ENCODE measurements at regions not wholly inside any gene's neighbourhood (a gene's known extent, or its start where the extent isn't known, plus 50 kb on each side); places are given as distances from the start of the nearest gene placed in this dataset.
"Not testable (repeated sequence)": the region's sequence is repeated elsewhere in the genome, so short reads cannot be mapped to it uniquely, and the experiment has no call there.

DNA sequence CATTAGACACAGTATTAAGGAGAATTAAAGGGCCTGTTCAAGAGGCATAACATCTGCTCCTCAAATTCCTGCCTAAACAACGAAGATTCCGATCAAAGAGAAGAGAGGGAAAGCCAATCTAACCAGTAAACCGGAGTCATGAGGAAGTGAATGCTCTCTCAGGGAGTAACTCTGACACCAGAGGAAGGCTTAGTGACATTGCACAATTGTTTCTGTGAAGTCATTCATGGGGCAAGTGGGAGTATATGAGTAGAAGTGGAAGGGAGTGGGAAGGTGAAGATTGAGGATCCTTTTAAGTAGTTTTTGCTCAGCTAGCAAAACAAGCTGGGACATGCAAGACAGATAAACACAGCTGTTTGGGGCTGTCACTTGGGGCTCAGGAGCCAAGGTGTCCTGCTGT, 136.4 kb upstream of the FAM174A start:
- not testable (repeated sequence) for DNase-seq (ENCODE audit: extremely low read depth, low read depth, low spot score)

GRCh38 chr5:100379254-100379858, 155.8 kb upstream of the FAM174A start:
- not testable (repeated sequence) for DNase-seq (ENCODE audit: extremely low read depth, low read depth, low spot score)

DNA sequence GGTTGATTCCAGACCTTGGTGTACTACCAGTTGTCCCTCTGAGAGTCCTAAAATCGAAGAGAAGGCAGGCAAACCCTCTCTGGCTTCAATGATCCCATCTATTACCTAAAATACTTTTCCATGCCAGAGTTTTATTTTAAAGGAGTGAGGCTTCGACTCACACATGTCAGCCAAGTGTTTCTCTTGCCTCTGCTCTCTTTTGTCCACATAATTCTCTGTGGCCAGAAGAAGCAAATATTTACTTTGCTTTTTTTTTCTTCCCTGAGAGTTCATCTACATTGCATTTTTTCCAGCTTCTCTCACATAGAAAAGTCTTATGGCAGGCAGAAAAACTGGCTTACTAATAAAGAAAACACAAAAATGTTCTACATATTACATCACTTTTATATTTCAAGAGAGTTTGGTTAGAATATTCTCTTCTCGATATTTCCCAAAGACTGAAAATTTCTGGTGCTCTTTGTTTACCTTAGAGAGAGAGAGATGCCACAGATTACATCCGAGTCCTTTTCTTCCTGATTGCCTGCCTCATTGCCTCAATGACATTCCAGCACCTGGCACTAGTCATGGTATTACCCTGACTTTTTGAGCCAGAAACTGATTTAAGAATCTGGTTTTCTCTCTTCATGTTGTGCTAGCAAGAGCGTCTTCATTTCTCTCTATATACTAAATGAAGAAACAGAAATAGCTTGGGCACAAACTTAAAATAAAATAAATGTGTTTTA, 170.3 kb upstream of the FAM174A start:
- not testable (repeated sequence) for DNase-seq (ENCODE audit: extremely low read depth, low read depth, low spot score)

DNA sequence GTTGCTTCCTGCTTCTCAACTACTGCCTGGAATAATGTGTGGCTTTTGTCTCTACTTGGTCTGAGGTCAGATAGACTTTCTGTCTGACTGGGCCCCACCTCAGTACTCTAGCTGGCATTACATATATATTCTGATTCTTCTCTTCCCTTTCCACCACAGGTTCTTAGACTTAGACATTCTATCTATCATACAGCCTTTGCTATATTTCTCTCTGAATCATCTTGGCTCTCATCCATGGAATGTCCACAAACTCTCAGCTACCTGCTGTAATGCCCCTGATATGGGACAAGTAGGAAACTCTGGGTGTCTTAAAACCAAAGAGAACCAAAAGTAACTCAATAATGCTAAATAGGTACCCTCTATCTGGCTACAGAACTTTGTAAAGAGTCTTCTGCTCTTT, 170.8 kb upstream of the FAM174A start:
- DNase-seq (ENCODE audit: extremely low read depth, low read depth, low spot score), result not testable (repeated sequence)

GRCh38 chr5:100359998-100360397, 175.2 kb upstream of the FAM174A start:
- not testable (repeated sequence) for DNase-seq (ENCODE audit: extremely low read depth, low read depth, low spot score)

- not testable (repeated sequence) for DNase-seq (ENCODE audit: extremely low read depth, low read depth, low spot score)
Measured at GRCh38 chr5:100346269-100346668, 188.9 kb upstream of the FAM174A start.

DNA sequence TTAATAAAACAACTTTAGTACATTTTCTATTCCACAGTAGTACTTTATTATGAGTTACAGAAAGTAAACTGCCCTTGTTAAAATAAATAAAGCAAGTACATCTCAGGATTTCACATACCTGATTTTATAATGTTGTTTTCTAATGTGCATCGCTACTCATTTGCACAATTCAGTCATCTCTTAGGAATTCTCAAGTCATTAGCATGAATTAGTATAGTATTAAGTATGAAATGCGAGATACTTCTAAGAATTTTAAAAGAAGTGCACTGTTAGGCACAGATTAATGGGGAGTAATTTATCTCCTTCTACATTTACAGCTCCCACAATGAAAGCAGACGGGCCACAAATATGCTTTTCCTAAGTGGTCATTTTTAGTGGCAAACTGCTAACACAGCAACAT, 193.7 kb upstream of the FAM174A start:
- DNase-seq (ENCODE audit: extremely low read depth, low read depth, low spot score), result not testable (repeated sequence)

- DNase-seq (ENCODE audit: extremely low read depth, low read depth, low spot score), result no peak
Measured at GRCh38 chr5:100322483-100322882, 212.7 kb upstream of the FAM174A start.

GRCh38 chr5:100319885-100320284, 215.3 kb upstream of the FAM174A start:
- DNase-seq (ENCODE audit: extremely low read depth, low read depth, low spot score), result no peak

DNA sequence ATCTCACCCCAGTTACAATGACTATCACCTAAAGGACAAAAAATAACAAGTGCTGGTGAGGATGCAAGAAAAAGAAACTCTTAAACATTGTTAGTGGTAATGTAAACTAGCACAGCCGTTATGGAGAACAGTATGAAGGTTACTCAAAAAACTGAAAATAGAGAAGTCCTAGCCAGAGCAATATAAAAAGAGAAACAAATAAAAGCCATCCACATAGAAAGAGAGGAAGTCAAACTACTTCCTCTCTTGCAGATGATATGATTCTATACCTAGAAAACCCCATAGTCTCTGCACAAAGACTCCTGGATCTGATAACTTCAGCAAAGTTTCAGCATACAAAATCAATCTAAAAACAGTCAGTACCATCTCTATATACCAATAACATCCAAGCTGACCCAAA, 221.5 kb upstream of the FAM174A start:
- no peak for DNase-seq (ENCODE audit: extremely low read depth, low read depth, low spot score)

DNA sequence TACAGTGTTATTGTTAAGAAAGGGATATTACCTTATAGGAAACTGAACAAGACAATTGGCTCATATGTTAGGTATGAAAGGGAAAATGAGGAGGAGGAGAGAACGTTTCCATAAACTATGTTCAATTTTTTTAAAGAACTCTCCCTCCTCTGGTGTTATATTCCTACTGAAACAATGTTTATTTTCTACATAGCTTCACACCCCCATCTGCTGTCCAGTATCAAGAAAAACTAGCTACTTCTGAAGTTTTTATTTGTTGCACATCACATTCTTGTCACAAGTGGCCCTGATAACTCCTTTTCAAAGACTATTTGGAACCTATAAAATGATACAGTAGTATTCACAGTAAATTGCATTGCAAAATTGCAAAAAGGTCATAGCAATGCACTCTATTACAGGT, 223.4 kb upstream of the FAM174A start:
- no peak for DNase-seq (ENCODE audit: extremely low read depth, low read depth, low spot score)

DNA sequence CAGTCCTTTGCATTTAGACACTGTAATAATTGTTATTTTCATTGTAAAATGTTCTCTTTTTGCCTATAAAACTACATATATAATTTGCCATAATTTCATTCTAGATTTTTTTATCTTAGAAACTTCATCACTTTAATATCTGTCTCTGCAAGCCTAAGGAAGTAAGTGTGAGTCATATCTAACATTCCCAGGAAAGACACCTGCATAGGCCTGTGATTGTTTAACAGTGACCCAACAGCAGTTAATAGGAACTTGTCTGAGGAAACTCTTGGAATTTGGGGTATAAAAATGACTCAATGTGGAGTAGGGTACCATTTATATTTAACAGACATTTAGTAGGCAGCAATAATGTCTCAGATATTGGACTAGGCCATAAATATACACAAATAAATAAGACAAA, 229.2 kb upstream of the FAM174A start:
- no peak for DNase-seq (ENCODE audit: extremely low read depth, low read depth, low spot score)

DNA sequence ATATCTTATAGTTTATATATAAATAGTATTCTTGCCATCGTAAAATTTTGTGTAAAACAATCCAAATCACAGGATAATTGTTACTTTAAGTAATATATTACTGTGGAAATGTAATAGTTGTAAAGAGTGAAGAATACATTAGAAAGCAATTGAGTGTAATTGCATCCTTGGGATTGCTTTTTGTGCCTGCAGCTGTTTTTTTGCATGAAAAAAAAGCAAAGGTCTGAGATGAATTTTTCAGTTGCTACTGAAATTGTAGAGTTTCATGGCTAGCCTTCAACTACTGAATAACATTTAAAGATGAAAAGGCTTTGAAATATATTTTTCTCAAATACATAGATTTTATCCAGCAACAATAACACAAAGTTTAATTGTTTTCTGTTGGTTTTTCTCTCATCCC, 232.0 kb upstream of the FAM174A start:
- DNase-seq (ENCODE audit: extremely low read depth, low read depth, low spot score), result no peak

DNA sequence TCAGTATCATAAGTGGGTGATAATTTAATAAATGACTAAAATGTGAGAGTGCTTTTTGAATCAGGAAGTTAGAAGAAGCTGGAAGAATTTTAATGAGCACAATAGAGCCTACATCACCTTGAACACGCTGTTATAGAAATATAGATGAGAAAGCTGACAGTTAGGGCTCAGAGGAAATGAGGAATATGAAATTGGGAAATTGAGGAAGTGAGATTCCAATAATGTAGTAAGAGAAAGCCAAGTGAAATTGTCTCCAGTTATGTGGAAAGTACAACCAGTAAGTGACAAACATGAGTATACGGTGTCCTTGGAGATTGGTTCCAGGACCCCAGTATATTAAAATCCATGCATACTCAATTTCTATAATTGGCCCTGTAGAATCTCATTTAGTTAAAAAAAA, 235.9 kb upstream of the FAM174A start:
- no peak for DNase-seq (ENCODE audit: extremely low read depth, low read depth, low spot score)

DNA sequence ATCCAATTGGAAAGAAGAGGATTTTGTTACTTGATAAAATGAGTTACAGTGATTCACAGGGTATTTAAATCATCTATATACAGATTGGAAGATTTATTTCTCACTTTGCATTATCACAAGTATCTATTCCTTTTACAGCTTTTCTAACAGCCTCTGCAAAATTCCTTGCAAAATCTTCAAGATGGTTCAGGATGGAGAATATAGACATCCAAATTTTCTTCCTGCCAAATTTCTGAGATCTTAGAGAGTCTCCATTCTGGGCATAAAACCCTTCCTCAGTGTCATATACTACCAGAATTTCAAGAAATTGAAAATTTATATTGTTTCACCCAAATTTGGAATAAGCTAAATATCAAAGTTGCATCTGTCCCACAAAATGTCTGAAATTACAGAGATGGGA, 259.1 kb upstream of the FAM174A start:
- no peak for DNase-seq (ENCODE audit: extremely low read depth, low read depth, low spot score)

- DNase-seq (ENCODE audit: extremely low read depth, low read depth, low spot score), result no peak
Measured at GRCh38 chr5:100275631-100276030, 259.5 kb upstream of the FAM174A start.

GRCh38 chr5:100273846-100274580, 261.2 kb upstream of the FAM174A start:
- no peak for DNase-seq (ENCODE audit: extremely low read depth, low read depth, low spot score)

- no peak for DNase-seq (ENCODE audit: extremely low read depth, low read depth, low spot score)
Measured at GRCh38 chr5:100270023-100270771, 265.0 kb upstream of the FAM174A start.

DNA sequence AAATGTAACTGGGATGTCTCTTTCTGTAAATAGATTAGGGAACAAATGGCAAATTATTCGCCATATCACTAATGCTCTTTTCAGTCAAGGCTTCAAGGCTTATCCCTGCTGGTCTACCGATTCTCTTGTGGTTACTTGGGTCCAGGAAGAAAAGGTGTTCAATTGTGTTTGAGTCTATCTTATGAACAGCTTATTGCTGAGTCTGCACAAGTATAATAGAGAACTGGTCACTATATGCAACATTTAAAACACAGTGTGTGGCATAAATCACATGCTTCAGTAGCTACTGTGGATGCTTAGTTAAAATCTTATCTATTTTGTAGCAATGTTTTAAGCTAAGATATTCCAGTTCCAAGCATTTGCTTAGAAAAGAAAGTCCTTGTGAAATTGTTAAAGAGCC, 274.2 kb upstream of the FAM174A start:
- no peak for DNase-seq (ENCODE audit: extremely low read depth, low read depth, low spot score)

- no peak for DNase-seq (ENCODE audit: extremely low read depth, low read depth, low spot score)
Measured at GRCh38 chr5:100252944-100253343, 282.2 kb upstream of the FAM174A start.

DNA sequence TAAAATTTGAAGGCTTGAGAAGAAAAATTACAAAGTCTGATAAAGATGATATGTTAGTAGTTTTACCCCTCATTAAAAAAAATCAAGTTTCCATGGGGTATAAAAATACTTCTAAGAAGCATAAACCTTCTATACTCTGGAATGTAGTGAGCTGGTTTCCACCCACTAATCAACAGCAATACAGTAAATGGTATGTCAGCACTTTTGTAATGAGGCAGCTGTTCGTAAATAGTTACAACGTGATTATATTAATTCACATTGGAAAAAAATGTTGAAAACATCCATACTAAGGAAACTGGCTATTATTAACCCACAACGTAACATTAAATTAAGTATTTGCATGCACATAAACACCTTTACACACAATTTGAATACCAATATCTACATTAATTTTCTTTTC, 283.1 kb upstream of the FAM174A start:
- DNase-seq (ENCODE audit: extremely low read depth, low read depth, low spot score), result no peak
